IMR-90 (cell line): ENCODE measurements at regions not wholly inside any gene's neighbourhood (a gene's known extent, or its start where the extent isn't known, plus 50 kb on each side); places are given as distances from the start of the nearest gene placed in this dataset.

Source experiments
- BHLHE40 ChIP-seq: fragments of 150-350 bp; IDR thresholded peaks from 2 replicates; pipeline ENCODE4 v1.6.1; 2016; ENCODE audit warnings: mild to moderate bottlenecking, low read depth, low read length
- CTCF ChIP-seq: conservative IDR thresholded peaks from 2 replicates; pipeline ENCODE4 v1.5.1; 2012; ENCODE audit warnings: mild to moderate bottlenecking, low read depth, low read length, improper control_type of control experiment
- POLR2A ChIP-seq: IDR thresholded peaks from 2 replicates; pipeline ENCODE4 v1.6.1; 2012; ENCODE audit warnings: mild to moderate bottlenecking, low read depth, low read length
- USF2 ChIP-seq: fragments of 150-350 bp; IDR thresholded peaks from 2 replicates; pipeline ENCODE4 v1.6.1; 2017; ENCODE audit warnings: mild to moderate bottlenecking, antibody characterized with exemption, low read length, low read depth

DNA sequence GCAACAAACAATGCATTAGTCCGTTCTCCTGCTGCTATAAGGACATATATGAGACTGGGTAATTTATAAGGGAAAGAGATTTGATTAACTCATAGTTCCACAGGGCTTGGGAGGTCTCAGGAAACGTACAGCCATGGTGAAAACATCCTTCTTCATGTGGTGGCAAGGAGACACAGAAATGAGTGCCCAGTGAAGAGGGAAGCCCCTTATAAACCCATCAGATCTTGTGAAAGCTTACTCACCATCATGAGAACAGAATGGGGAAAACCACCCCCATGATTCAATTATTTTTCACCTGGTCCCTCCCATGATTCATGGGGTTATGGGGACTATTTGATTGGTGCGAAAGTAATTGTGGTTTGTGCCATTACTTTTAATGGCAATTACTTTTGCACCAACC, 655.8 kb upstream of the SEMA6A start:
- TF ChIP-seq BHLHE40 (no peak), POLR2A (no peak), USF2 (no peak), CTCF (no peak)
